Prostate gland (tissue), 2 donors: ENCODE measurements at regions not wholly inside any gene's neighbourhood (a gene's known extent, or its start where the extent isn't known, plus 50 kb on each side); places are given as distances from the start of the nearest gene placed in this dataset.

Experiments used
- CTCF ChIP-seq, 4 experiments: fragments of 200-600 bp in 2 of 4; fragments of 450-650 bp in 2 of 4; sonication (generic) in 2 of 4; IDR thresholded peaks; 1 replicate in 3 of 4; 2 replicates in 1 of 4; pipeline ENCODE4 v1.5.1; 2016 to 2019; ENCODE audit warnings: antibody characterized with exemption in 4 of 4, mild to moderate bottlenecking in 2 of 4, moderate library complexity in 2 of 4
- POLR2A ChIP-seq: fragments of 450-650 bp; IDR thresholded peaks from one replicate; pipeline ENCODE4 v1.6.1; 2016; ENCODE audit warnings: antibody characterized with exemption, mild to moderate bottlenecking
- POLR2AphosphoS5 ChIP-seq: sonication (generic); formaldehyde crosslinking; IDR thresholded peaks from one replicate; pipeline ENCODE4 v1.6.1; 2017; ENCODE audit warnings: antibody characterized with exemption

GRCh38 chr1:101730559-101730958, 266.2 kb downstream of the OLFM3 start:
- TF ChIP-seq POLR2AphosphoS5 (no peak), CTCF (IDR thresholded peaks at IDR 0.05) (no peak), POLR2A (no peak)
